Posterior cingulate gyrus (tissue), 11 donors: ENCODE measurements at regions not wholly inside any gene's neighbourhood (a gene's known extent, or its start where the extent isn't known, plus 50 kb on each side); places are given as distances from the start of the nearest gene placed in this dataset.

Experiments used
- DNase-seq, 10 donors: peaks; one replicate each; pipeline versions ENCODE4 v3.0.0 to v3.0.0-alpha.2; 2020 to 2021; ENCODE audit warnings: mixed read lengths in 3 of 10
- intact Hi-C: fragments of 100-400 bp; cut with DNase I; formaldehyde crosslinking; loops from one replicate; pipeline ENCODE4 v1.15.1; 2023

- DNase-seq, result no peak
- intact Hi-C loops, result no loop called here
These were observed 520.6 kb downstream of the METTL4 start for GRCh38 chr18:2050702-2051201.

- DNase-seq, result no peak
- intact Hi-C loops, result no loop called here
These were observed 517.7 kb downstream of the METTL4 start for GRCh38 chr18:2053490-2054089.

- intact Hi-C loops, result no loop called here
- no peak for DNase-seq
These were observed 512.0 kb downstream of the METTL4 start for GRCh38 chr18:2059336-2059735.

GRCh38 chr18:2060086-2060485 is 511.2 kb downstream of the METTL4 start:
- no peak for DNase-seq
- intact Hi-C loops, result no loop called here

GRCh38 chr18:2070631-2071030 is 500.7 kb downstream of the METTL4 start:
- intact Hi-C loops, result no loop called here
- no peak for DNase-seq

GRCh38 chr18:2075499-2075898 is 495.8 kb downstream of the METTL4 start:
- DNase-seq, result no peak
- intact Hi-C loops, result no loop called here

GRCh38 chr18:2082676-2083075 is 488.6 kb downstream of the METTL4 start:
- DNase-seq, result no peak
- intact Hi-C loops, result no loop called here

GRCh38 chr18:2083691-2084090 is 487.6 kb downstream of the METTL4 start:
- no peak for DNase-seq
- intact Hi-C loops, result no loop called here

- intact Hi-C loops, result no loop called here
These were observed 484.9 kb downstream of the METTL4 start for GRCh38 chr18:2086439-2086838.

GRCh38 chr18:2087877-2088673 is 483.2 kb downstream of the METTL4 start:
- DNase-seq, result no peak

More at GRCh38 chr18:2086439-2086838, 484.9 kb downstream of the METTL4 start:
- no peak for DNase-seq

GRCh38 chr18:2089396-2089795 is 481.9 kb downstream of the METTL4 start:
- intact Hi-C loops, result no loop called here
- no peak for DNase-seq

More at GRCh38 chr18:2087877-2088673, 483.2 kb downstream of the METTL4 start:
- intact Hi-C loops, result no loop called here

- no peak for DNase-seq
- intact Hi-C loops, result no loop called here
These were observed 479.4 kb downstream of the METTL4 start for GRCh38 chr18:2091937-2092336.

GRCh38 chr18:2096551-2096950 is 474.8 kb downstream of the METTL4 start:
- DNase-seq, result no peak
- intact Hi-C loops, result no loop called here

- intact Hi-C loops, result loop anchor here (5.0 kb wide), 1 partner anchor 442 kb away; no protein-coding TSS in a partner anchor
- no peak for DNase-seq
These were observed 470.6 kb downstream of the METTL4 start for GRCh38 chr18:2100694-2101213.

- intact Hi-C loops, result loop anchor here (5.0 kb wide), 1 partner anchor 440 kb away; no protein-coding TSS in a partner anchor
These were observed 469.3 kb downstream of the METTL4 start for GRCh38 chr18:2102022-2102421.

GRCh38 chr18:2103299-2103698 is 468.0 kb downstream of the METTL4 start:
- DNase-seq, result no peak
- intact Hi-C loops, result loop anchor here (5.0 kb wide), 1 partner anchor 439 kb away; no protein-coding TSS in a partner anchor

More at GRCh38 chr18:2102022-2102421, 469.3 kb downstream of the METTL4 start:
- DNase-seq, result no peak

- peak in 5 of 10 donors; percentile 19 to 79 (median 66) for DNase-seq
- intact Hi-C loops, result loop anchor here (5.0 kb wide), 1 partner anchor 437 kb away; no protein-coding TSS in a partner anchor
These were observed 466.5 kb downstream of the METTL4 start for GRCh38 chr18:2104620-2105462.

- intact Hi-C loops, result no loop called here
- no peak for DNase-seq
These were observed 462.7 kb downstream of the METTL4 start for GRCh38 chr18:2108591-2108990.

- intact Hi-C loops, result no loop called here
- DNase-seq, result no peak
These were observed 459.8 kb downstream of the METTL4 start for GRCh38 chr18:2111456-2111855.

- DNase-seq, result no peak
- intact Hi-C loops, result no loop called here
These were observed 458.8 kb downstream of the METTL4 start for GRCh38 chr18:2112435-2113045.
